Ovary (tissue), 7 donors: ENCODE measurements at regions not wholly inside any gene's neighbourhood (a gene's known extent, or its start where the extent isn't known, plus 50 kb on each side); places are given as distances from the start of the nearest gene placed in this dataset.
"Not testable (repeated sequence)": the region's sequence is repeated elsewhere in the genome, so short reads cannot be mapped to it uniquely, and the experiment has no call there.

Experiments used
- DNase-seq, 5 donors: peaks; one replicate each; pipeline ENCODE4 v3.0.0-alpha.2; 2019 to 2020
- H3K27ac ChIP-seq, 2 donors: fragments of 200-600 bp; one replicate each; pipeline versions ENCODE4 v1.5.1 to v1.8.0; 2019 to 2022
- H3K27me3 ChIP-seq: fragments of 200-600 bp; one replicate; pipeline ENCODE4 v1.8.0; 2022
- H3K36me3 ChIP-seq: fragments of 200-600 bp; sonication (generic); one replicate; pipeline ENCODE4 v1.5.1; 2019
- H3K4me1 ChIP-seq: one replicate; pipeline ENCODE4 v1.8.1; 2013; ENCODE audit warnings: mild to moderate bottlenecking, moderate library complexity; ENCODE audit not compliant: insufficient read depth
- H3K4me3 ChIP-seq: fragments of 200-600 bp; sonication (generic); one replicate; pipeline ENCODE4 v1.5.1; 2017
- H3K9me3 ChIP-seq, 2 donors: fragments of 200-600 bp in 1 of 2; sonication (generic) in 1 of 2; one replicate each; pipeline versions ENCODE4 v1.5.1 to v1.8.1; 2013 to 2019; ENCODE audit warnings: mild to moderate bottlenecking in 1 of 2, moderate library complexity in 1 of 2
- EP300 ChIP-seq: sonication (generic); formaldehyde crosslinking; IDR thresholded peaks from one replicate; pipeline ENCODE4 v1.6.1; 2017; ENCODE audit warnings: antibody characterized with exemption
- POLR2A ChIP-seq: fragments of 450-650 bp; IDR thresholded peaks from one replicate; pipeline ENCODE4 v1.6.1; 2017; ENCODE audit warnings: antibody characterized with exemption, mild to moderate bottlenecking, moderate library complexity
- WGBS, 3 donors: extraction: QIAGEN DNeasy Blood & Tissue Kit in 1 of 3; methylation state at CpG; one replicate each; pipeline versions ENCODE4 v1.1.5 to v1.1.7; 2013 to 2017; 5-methylcytosine and 5-hydroxymethylcytosine counted together
- intact Hi-C, 4 donors: fragments of 100-400 bp; cut with DNase I; formaldehyde crosslinking; loops; one replicate each; pipeline versions ENCODE4 v1.11.0 to v1.15.1; 2022 to 2023
- TF ChIP-seq, protein P1 (sequence below), 3 donors: fragments of 450-650 bp in 2 of 3; fragments of 200-600 bp in 1 of 3; IDR thresholded peaks; one replicate each; pipeline versions ENCODE4 v1.5.1 to v1.8.0; 2016 to 2022; ENCODE audit warnings: antibody characterized with exemption in 3 of 3, mild to moderate bottlenecking in 1 of 3
- donor health status: DM: no; HTN: no; CAD: no; lungs with moderate emphysema.
- donor health status: DM: no; HTN: no; CAD: no.
- donor health status: Bipolar disorder and iron deficiency.
- donor health status: DM: no; HTN: no; CAD: no.
- donor health status: DM: yes; HTN: yes; CAD: no.

DNA sequence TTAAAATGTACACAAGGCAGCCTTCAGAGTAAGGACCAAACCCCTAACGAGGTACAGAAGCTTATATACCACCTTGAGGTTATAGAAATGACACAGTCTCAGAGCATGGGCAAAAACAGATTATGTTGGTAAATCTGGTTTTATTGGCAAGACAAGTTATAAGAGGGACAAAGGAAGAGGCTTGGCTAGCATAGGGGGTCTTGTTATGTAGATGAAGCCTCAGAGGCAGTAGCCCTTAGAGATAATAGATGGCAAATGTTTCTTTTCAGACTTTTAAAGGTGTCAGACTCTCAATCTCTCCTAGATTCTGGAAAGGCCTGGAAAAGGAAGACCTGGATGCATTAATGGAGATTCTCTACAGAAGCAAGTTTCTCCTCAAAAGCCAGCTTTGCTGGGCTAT, 123.3 kb upstream of the ATXN1 start:
- Histone ChIP-seq H3K36me3 (no peaks in the 10 kb centered on the region), H3K4me3 (no peak overlapping the region), H3K4me1 (no peaks in the 10 kb centered on the region), H3K27me3 (no peaks in the 10 kb centered on the region), H3K9me3 (no peaks in the 10 kb centered on the region), H3K27ac (no peak overlapping the region)
- WGBS, 3 donors = 62 to 71% (median 71%) methylated on average over 1 of the region's 1 CpG
- intact Hi-C loops = no loop called here
- TF ChIP-seq EP300 (no peak), POLR2A (no peak)
- TF ChIP-seq, protein P1, sequence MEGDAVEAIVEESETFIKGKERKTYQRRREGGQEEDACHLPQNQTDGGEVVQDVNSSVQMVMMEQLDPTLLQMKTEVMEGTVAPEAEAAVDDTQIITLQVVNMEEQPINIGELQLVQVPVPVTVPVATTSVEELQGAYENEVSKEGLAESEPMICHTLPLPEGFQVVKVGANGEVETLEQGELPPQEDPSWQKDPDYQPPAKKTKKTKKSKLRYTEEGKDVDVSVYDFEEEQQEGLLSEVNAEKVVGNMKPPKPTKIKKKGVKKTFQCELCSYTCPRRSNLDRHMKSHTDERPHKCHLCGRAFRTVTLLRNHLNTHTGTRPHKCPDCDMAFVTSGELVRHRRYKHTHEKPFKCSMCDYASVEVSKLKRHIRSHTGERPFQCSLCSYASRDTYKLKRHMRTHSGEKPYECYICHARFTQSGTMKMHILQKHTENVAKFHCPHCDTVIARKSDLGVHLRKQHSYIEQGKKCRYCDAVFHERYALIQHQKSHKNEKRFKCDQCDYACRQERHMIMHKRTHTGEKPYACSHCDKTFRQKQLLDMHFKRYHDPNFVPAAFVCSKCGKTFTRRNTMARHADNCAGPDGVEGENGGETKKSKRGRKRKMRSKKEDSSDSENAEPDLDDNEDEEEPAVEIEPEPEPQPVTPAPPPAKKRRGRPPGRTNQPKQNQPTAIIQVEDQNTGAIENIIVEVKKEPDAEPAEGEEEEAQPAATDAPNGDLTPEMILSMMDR (IDR thresholded peaks at IDR 0.05) = no peak
- no peak for DNase-seq

DNA sequence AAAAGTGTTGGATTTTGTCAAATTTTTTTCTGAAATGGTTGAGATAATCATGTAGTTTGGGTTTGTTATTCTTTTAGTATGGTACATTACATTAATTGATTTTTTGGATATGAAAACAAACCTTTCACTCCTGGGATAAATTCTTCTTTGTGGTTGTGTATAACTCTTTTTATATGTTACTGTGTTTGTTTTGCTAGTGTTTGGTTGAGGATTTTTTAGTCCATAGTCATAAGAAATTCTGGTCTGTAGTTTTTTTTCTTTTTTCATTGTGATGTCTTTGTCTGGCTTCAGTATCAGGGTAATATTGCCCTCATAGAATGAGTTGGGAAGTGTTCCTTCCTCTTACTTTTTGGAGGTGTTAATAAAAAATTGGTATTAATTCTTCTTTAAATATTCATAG, 122.2 kb upstream of the ATXN1 start:
- Histone ChIP-seq H3K9me3 (no peaks in the 10 kb centered on the region), H3K27ac (no peak overlapping the region), H3K4me1 (no peaks in the 10 kb centered on the region), H3K36me3 (no peaks in the 10 kb centered on the region), H3K27me3 (no peaks in the 10 kb centered on the region), H3K4me3 (no peak overlapping the region)
- DNase-seq = no peak
- intact Hi-C loops = no loop called here
- TF ChIP-seq POLR2A = no peak
- TF ChIP-seq EP300 = no peak
- TF ChIP-seq, protein P1 (IDR thresholded peaks at IDR 0.05) = no peak

DNA sequence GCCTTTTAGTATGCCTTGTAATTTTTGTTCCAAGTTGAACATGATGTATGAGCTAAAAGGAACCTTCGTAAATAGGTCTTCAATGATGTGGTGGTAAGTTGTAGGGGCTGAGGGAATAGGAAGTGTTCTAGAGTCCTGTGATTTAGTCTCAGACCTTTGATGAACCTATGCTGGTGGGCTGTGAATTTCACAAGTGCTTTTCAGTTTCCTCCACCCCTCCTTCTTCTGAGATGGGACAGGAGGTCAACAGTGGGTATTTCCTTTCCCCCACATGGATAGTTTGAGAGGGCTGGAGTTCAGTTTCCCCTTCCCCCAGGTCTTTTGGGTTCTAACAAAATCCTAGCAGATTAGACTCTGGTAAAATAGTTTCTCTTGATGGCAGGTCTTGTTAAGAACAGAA, 121.0 kb upstream of the ATXN1 start:
- DNase-seq = no peak
- Histone ChIP-seq H3K36me3 (no peaks in the 10 kb centered on the region), H3K4me3 (no peak overlapping the region), H3K27ac (no peak overlapping the region), H3K27me3 (no peaks in the 10 kb centered on the region), H3K4me1 (no peaks in the 10 kb centered on the region), H3K9me3 (no peaks in the 10 kb centered on the region)
- no peak for TF ChIP-seq POLR2A
- TF ChIP-seq, protein P1 (IDR thresholded peaks at IDR 0.05) = no peak
- no peak for TF ChIP-seq EP300
- WGBS, 3 donors = 88 to 91% (median 89%) methylated on average over 1 of the region's 1 CpG
- intact Hi-C loops = no loop called here

DNA sequence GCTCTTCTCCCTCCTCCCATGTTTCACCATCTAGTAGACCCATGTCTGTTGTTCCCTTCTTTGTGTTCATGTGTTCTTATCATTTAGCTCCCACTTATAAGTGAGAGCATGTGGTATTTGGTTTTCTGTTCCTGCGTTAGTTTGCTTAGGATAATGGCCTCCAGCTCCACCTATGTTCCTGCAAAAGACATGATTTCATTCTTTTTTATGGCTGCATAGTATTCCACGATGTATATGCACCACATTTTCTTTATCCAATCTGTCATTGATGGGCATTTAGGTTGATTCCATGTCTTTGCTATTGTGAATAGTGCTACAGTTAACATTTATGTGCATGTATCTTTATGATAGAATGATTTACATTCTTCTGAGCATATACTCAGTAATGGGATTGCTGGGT, 115.6 kb upstream of the ATXN1 start:
- 80 to 85% (median 85%) methylated on average over 2 of the region's 2 CpGs for WGBS, 3 donors
- H3K4me1 ChIP-seq, H3K27me3 ChIP-seq, DNase-seq, H3K27ac ChIP-seq, H3K36me3 ChIP-seq, intact Hi-C loops, H3K4me3 ChIP-seq, H3K9me3 ChIP-seq: not testable (repeated sequence)

DNA sequence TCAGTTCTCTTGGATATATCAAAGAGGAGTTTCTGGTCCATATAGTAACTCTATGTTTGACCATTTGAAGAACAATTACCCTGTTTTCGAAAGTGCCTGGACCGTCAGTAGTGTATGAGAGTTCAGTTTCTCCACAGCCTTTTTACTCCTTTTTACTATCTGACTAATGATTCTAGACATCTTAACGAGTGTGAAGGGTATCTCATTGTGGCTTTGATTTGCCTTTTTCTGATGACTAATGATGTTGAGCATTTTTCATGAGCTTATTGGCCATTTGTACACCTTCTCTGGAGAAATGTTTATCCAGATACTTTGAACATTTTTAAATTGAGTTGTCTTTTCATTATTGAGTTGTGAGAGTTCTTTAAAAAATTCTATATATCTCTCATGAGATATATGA, 114.9 kb upstream of the ATXN1 start:
- DNase-seq = no peak
- TF ChIP-seq EP300 = no peak
- TF ChIP-seq, protein P1 (IDR thresholded peaks at IDR 0.05) = no peak
- TF ChIP-seq POLR2A = no peak
- no peak overlapping the region for H3K27ac ChIP-seq
- no peak overlapping the region for H3K4me3 ChIP-seq
- no peaks in the 10 kb centered on the region for H3K27me3 ChIP-seq
- H3K36me3 ChIP-seq = no peaks in the 10 kb centered on the region
- intact Hi-C loops = no loop called here
- no peaks in the 10 kb centered on the region for H3K4me1 ChIP-seq
- 65 to 78% (median 70%) methylated on average over 3 of the region's 3 CpGs for WGBS, 3 donors
- H3K9me3 ChIP-seq = no peaks in the 10 kb centered on the region
